ENCODE measurements at regions not wholly inside any gene's neighbourhood (a gene's known extent, or its start where the extent isn't known, plus 50 kb on each side); places are given as distances from the start of the nearest gene placed in this dataset.

GRCh38 chr2:176729706-176730569 is 460.7 kb downstream of the MTX2 start:
- no peak for DNase-seq (ENCODE audit: low spot score)
- intact Hi-C loops (cut with DNase I), result no loop called here

DNA sequence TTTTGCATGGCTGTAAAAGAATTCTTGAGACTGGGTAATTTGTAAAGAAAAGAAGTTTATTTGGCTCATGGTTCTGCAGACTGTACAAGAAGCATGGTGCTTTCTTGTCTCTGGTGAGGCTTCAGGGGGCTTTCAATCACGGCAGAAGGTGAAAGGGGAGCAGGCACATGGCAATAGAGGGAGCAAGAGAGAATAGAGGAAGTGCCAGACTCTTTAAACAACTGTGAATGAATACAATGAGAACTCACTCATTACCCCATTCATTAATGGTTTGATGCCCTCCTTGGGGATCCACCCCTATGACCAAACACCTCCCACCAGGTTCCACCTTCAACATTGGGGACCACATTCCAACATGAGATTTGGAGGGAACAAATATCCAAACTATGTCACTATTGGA is 463.5 kb downstream of the MTX2 start:
- intact Hi-C loops (cut with DNase I), result no loop called here
- DNase-seq (ENCODE audit: low spot score), result no peak

DNA sequence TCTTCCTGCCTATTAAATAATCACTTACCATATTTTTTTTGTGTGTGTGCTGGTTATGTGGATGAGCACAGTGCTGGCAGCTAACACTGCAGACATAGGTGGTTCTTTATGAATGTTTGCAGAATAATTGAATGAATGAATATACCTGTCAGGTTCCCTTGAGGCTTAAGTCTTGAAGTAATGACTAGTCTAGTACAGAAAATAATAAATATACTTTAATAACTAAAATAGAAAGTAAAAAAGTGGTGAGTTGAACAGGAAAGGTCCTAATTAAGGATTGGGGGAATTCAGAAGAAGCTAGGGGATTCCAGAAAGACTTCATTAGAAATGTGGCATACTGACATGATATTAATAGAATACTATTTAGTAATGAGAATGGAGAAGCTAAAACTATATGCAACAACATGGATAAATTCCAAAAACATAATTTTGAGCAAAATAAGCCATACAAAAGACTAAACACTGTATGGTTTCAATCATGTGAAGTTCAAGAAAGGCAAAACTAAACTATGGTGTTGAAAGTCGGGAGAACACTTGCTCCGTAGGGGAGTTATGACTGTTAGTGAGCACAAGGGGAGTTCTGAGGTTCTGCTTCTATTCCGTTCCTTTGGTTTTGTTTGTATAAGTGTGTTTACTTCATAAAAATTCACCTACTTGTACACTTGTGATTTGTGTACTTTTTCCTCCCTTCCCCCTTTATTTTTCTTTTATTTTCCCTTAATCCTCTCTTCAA is 464.6 kb downstream of the MTX2 start:
- intact Hi-C loops (cut with DNase I), result no loop called here
- DNase-seq (ENCODE audit: low spot score), result no peak

DNA sequence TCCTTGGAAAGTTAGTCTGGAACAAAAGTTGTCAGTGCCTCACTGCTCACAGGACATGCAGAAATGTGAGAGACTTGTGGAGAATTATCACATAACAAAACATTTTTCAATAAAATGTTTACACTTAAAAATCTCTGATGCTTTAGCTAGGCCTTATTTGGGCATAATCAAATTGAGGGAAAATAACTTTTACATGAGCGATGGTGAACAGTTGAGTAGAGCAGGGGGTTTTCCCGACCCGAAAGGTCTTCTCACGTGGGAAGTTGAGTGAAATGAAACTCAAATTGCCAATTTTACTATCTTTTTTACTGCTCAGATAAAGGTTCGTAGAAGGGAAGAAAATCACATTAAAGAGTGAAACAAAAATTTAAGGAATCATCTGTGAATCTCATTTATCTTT is 465.6 kb downstream of the MTX2 start:
- DNase-seq (ENCODE audit: low spot score), result no peak
- intact Hi-C loops (cut with DNase I), result no loop called here

GRCh38 chr2:176742271-176742670 is 470.3 kb upstream of the HNRNPA3 start:
- intact Hi-C loops (cut with DNase I), result no loop called here

DNA sequence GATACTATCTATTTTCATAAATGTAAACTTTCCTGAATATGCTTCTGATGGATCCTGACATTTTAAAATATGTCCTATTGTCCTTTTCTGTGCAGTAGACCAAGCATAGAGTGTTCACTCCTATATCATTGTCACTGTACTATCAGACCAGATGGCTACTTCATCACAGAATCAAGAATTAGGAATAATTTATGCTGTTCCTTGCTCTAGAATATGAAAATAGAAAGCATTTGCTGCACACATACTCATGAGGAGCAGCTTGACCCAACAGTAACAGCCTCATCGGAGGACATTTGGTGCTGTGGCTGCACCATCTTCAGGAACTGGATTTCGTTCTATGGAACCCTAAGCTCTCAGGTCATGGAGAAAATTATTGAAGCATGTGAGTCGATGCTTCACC is 468.9 kb upstream of the HNRNPA3 start:
- intact Hi-C loops (cut with DNase I), result no loop called here
- no peak for DNase-seq (ENCODE audit: low spot score)

More at GRCh38 chr2:176742271-176742670, 470.3 kb upstream of the HNRNPA3 start:
- DNase-seq (ENCODE audit: low spot score), result no peak

- intact Hi-C loops (cut with DNase I), result no loop called here
- no peak for DNase-seq (ENCODE audit: low spot score)
These were observed 468.4 kb upstream of the HNRNPA3 start for GRCh38 chr2:176744146-176744545.

- intact Hi-C loops (cut with DNase I), result no loop called here
- no peak for DNase-seq (ENCODE audit: low spot score)
These were observed 466.9 kb upstream of the HNRNPA3 start for GRCh38 chr2:176745543-176746200.

DNA sequence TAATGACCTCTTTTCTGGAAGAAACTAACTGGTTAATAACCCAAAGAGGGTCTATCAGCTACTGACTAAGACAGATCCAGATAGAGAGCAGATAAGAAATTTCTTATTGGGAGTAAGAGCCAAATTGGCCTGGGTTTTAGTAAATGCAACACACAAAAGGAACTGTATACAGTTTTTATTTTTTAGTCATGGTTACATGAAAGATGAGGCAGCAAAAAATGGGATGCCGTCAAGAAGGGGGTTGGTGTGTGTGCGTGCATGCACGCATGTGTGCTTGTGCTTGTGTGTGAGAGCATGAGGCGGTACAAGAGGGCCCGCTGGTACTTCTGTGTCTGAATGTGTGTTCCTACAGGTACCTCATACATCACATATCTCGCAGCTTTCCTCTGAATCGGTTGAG is 466.2 kb upstream of the HNRNPA3 start:
- intact Hi-C loops (cut with DNase I), result no loop called here
- no peak for DNase-seq (ENCODE audit: low spot score)

- intact Hi-C loops (cut with DNase I), result no loop called here
These were observed 465.1 kb upstream of the HNRNPA3 start for GRCh38 chr2:176747506-176747905.

GRCh38 chr2:176747928-176748327 is 464.7 kb upstream of the HNRNPA3 start:
- intact Hi-C loops (cut with DNase I), result no loop called here
- DNase-seq (ENCODE audit: low spot score), result no peak

More at GRCh38 chr2:176747506-176747905, 465.1 kb upstream of the HNRNPA3 start:
- DNase-seq (ENCODE audit: low spot score), result no peak

DNA sequence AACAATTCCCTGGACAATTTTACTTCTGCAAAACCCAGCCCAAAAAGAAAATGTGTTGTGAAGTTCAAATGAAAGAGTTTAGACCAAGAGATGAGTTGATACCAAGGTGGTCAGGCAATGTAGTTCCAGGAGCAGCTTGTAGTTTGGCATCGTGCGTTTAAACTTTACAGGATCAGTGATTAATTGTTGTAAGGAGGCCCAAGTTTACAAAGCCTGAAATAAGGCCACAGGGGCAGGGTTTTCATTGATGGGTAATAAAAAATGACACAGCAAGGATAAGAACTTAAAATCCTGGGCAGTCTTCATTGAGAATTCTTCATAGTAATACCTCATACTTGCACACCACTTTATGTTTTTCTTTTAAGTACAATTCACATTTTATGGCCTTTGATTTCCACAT is 463.9 kb upstream of the HNRNPA3 start:
- DNase-seq (ENCODE audit: low spot score), result no peak
- intact Hi-C loops (cut with DNase I), result no loop called here

DNA sequence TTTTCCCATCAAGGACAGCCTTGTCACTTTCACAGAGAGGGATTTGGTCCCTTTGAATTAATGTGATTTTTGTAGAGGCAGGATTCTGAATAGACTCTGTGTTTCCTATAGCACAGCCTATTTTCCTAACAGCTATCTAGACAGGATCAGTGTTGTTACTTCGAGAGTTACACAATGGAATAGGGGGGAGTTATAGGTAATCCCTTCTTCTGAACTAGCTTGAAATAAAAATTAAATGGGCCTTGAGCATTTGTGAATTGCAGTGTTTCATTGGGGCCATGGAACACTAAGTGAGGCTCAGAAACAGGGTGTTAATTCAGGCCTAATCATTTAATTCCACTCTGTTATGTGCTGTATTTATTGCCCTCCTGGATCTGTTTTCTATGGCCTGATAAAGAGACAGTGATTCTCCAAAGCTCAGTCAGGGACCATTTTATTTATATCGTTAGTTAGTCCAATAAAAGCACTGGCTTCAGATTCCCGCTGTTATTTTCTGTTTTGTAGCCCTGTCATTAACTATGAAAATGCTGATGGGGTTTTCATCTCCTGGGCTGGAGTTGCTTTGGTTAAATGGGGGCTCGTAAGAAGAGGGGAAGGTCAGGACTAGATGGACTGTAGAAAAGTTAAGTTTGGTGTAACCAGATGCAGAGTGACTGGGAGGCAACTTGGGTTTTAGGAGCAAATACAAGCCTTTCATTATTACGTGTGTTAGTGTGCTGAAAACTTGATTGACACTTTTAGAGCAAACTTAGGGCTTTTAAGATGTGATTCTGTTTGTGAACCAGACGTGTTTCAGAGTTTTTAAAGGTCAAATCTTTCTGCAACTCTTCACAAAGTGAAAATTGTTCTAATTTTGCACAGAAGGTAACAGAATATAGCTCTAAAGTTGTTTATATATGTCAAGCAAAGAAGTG is 461.0 kb upstream of the HNRNPA3 start:
- intact Hi-C loops (cut with DNase I), result no loop called here

DNA sequence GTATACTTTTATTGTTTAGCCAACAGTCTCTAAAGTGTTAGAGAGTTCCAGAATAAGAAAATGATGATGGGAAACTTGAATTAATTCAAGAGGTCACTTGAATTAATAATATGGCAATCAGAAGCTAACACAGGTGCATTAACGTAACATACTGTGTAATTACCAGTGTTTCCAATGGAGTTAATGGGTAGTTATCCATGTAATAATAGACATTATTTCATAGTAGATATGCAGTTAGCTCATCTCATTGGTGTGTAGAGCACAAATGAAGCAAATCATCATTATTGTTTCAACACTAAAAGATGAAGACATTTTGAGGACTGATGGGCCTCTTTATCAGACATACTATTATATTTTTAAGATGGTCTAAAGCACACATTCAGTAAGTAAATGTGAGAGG is 460.3 kb upstream of the HNRNPA3 start:
- no peak for DNase-seq (ENCODE audit: low spot score)
- intact Hi-C loops (cut with DNase I), result no loop called here

More for the DNA sequence above, 461.0 kb upstream of the HNRNPA3 start:
- no peak for DNase-seq (ENCODE audit: low spot score)

DNA sequence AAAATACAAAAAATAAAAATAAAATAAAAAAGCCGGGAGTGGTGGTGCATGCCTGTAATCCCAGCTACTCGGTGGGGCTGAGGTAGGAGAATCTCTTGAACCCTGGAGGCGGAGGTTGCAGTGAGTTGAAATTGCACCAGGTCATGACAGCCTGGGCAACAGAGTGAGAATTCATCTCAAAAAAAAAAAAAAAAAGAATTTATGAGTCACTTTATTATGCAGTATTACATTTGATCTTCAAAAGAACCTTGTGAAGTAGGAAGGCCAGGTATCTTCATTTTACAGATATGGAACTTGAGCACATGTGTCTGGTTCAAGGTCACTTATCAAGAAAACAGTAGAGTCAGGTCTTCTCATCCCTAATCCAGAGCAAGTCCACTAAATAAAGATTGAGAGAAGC is 459.4 kb upstream of the HNRNPA3 start:
- intact Hi-C loops (cut with DNase I), result no loop called here
- no peak for DNase-seq (ENCODE audit: low spot score)

- intact Hi-C loops (cut with DNase I), result no loop called here
- no peak for DNase-seq (ENCODE audit: low spot score)
These were observed 458.7 kb upstream of the HNRNPA3 start for GRCh38 chr2:176753752-176754474.

- DNase-seq (ENCODE audit: low spot score), result no peak
- intact Hi-C loops (cut with DNase I), result no loop called here
These were observed 457.0 kb upstream of the HNRNPA3 start for GRCh38 chr2:176755537-176756135.

DNA sequence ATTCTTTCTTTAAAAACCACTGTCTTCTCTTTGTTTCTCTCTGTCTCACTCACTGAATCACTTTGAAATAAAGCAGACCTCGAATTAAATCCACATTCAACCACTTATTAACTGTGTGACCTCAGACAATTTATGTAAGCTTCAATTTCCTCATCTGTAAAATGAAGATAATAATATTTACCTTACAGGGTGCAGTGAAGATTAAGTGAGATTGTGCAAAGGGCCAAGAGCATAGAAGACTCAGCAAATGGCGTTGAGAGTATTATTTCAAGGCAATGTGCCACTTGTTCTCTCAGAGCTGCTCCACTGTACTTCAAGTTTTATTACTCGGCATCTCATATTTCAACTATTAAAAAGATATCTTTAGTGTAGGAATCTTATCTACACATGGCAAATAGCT is 454.2 kb upstream of the HNRNPA3 start:
- DNase-seq (ENCODE audit: low spot score), result no peak
- intact Hi-C loops (cut with DNase I), result no loop called here

All from cardiac septum (tissue), 1 donor.